HG03469 (cell line): ENCODE measurements at regions not wholly inside any gene's neighbourhood (a gene's known extent, or its start where the extent isn't known, plus 50 kb on each side); places are given as distances from the start of the nearest gene placed in this dataset.

Experiments
- ATAC-seq: cut with Tn5 transposase; IDR thresholded peaks from one replicate; pipeline ENCODE4 v1.9.1; 2021; ENCODE audit warnings: mild to moderate bottlenecking, moderate library complexity, moderate number of reproducible peaks; ENCODE audit not compliant: unreplicated experiment

- ATAC-seq = no peak
Observed at GRCh38 chr10:120641695-120642094, 184.7 kb downstream of the PLPP4 start.

GRCh38 chr10:120643351-120643750, 186.3 kb downstream of the PLPP4 start:
- no peak for ATAC-seq

GRCh38 chr10:120644556-120645410, 187.8 kb downstream of the PLPP4 start:
- no peak for ATAC-seq

GRCh38 chr10:120646159-120646732, 189.2 kb downstream of the PLPP4 start:
- no peak for ATAC-seq

- no peak for ATAC-seq
Observed at GRCh38 chr10:120646738-120647456, 189.9 kb downstream of the PLPP4 start.

- no peak for ATAC-seq
Observed at GRCh38 chr10:120650705-120651399, 193.8 kb downstream of the PLPP4 start.

- no peak for ATAC-seq
Observed at GRCh38 chr10:120656107-120656506, 195.1 kb upstream of the WDR11 start.

GRCh38 chr10:120657371-120657770, 193.8 kb upstream of the WDR11 start:
- no peak for ATAC-seq

GRCh38 chr10:120658943-120659885, 191.9 kb upstream of the WDR11 start:
- no peak for ATAC-seq

- no peak for ATAC-seq
Observed at GRCh38 chr10:120666308-120666707, 184.9 kb upstream of the WDR11 start.

- ATAC-seq = no peak
Observed at GRCh38 chr10:120667276-120667675, 183.9 kb upstream of the WDR11 start.

GRCh38 chr10:120671491-120671890, 179.7 kb upstream of the WDR11 start:
- ATAC-seq = no peak

- ATAC-seq = no peak
Observed at GRCh38 chr10:120683454-120683853, 167.7 kb upstream of the WDR11 start.

GRCh38 chr10:120684226-120684625, 166.9 kb upstream of the WDR11 start:
- no peak for ATAC-seq

GRCh38 chr10:120685136-120685535, 166.0 kb upstream of the WDR11 start:
- ATAC-seq = no peak

GRCh38 chr10:120688928-120689327, 162.2 kb upstream of the WDR11 start:
- ATAC-seq = no peak

GRCh38 chr10:120689777-120690529, 161.2 kb upstream of the WDR11 start:
- ATAC-seq = no peak

GRCh38 chr10:120691625-120692024, 159.5 kb upstream of the WDR11 start:
- no peak for ATAC-seq

GRCh38 chr10:120700426-120700825, 150.7 kb upstream of the WDR11 start:
- no peak for ATAC-seq
